ENCODE measurements at regions not wholly inside any gene's neighbourhood (a gene's known extent, or its start where the extent isn't known, plus 50 kb on each side); places are given as distances from the start of the nearest gene placed in this dataset.
"Not testable (repeated sequence)": the region's sequence is repeated elsewhere in the genome, so short reads cannot be mapped to it uniquely, and the experiment has no call there.

DNA sequence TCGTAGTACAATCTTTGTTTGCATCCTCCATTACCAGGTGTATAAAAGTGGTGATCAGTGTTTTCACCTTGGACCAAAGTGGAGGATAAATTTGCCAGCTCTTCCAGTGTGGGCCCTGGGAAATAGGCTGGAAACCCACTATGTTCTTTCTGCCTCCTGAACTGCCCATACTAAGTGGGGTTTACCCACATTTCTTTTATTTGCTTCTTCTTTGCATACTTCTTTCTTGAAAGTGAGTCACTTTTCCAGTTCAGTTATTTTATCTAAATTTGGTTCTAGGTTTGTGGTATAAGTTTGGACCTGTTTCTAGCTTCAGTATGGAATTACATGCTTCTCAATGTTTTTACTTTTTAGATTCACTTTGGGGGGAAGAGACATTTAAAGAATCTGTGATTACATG lies 126.2 kb upstream of the ACBD5 start:
- TF ChIP-seq, protein P1, sequence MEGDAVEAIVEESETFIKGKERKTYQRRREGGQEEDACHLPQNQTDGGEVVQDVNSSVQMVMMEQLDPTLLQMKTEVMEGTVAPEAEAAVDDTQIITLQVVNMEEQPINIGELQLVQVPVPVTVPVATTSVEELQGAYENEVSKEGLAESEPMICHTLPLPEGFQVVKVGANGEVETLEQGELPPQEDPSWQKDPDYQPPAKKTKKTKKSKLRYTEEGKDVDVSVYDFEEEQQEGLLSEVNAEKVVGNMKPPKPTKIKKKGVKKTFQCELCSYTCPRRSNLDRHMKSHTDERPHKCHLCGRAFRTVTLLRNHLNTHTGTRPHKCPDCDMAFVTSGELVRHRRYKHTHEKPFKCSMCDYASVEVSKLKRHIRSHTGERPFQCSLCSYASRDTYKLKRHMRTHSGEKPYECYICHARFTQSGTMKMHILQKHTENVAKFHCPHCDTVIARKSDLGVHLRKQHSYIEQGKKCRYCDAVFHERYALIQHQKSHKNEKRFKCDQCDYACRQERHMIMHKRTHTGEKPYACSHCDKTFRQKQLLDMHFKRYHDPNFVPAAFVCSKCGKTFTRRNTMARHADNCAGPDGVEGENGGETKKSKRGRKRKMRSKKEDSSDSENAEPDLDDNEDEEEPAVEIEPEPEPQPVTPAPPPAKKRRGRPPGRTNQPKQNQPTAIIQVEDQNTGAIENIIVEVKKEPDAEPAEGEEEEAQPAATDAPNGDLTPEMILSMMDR (IDR thresholded peaks at IDR 0.05; ENCODE audit: low read depth, low read length), result no peak
- DNase-seq (ENCODE audit: extremely low read depth, low read depth), result no peak

DNA sequence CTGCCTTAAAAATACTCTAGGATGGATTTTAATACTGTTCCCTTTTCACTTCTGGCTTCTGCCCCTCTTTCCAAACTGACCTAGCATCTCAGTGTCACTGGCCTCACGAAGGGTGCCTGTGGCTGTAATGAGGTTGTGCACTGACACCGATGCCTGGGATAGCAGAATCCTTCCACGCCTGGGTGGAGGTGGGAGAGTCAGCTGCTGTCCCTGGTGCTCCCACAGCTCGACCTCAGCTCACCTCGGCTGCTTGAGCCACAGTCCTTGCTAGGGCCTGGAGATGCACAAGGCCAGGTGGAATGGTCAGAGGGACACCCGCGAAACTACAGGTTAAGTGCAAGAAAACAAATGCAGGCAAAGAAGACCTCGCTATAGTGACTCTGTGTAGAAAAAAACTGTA lies 123.4 kb upstream of the ACBD5 start:
- no peak for DNase-seq (ENCODE audit: extremely low read depth, low read depth)
- TF ChIP-seq, protein P1 (IDR thresholded peaks at IDR 0.05; ENCODE audit: low read depth, low read length), result no peak

DNA sequence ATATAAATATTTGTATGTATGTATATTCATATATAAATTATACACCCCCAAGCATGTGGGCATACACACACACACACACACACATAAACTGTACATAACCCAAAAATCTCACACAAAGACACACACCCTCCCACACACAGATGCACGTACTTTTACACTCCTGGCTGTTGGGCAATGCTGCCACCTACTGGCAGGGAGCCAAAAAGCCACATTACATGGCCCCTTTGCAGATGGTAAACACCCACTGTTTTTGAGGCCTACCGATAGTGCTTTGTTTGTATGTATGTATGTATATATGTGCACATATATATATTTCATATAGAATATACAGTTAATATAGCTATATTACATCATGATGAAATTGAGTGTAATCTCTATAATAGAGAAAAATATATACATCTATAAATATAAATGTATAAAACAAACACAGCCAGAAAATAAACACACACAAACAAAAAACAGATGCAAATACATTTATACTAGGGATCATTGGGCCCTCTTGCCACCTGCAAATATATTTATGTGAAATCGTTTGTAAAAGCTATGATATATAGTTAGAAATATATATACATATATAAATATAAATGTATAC lies 120.1 kb upstream of the ACBD5 start:
- TF ChIP-seq, protein P1 (IDR thresholded peaks at IDR 0.05; ENCODE audit: low read depth, low read length), result peak; percentile 64
- peak; percentile 20 for DNase-seq (ENCODE audit: extremely low read depth, low read depth)

DNA sequence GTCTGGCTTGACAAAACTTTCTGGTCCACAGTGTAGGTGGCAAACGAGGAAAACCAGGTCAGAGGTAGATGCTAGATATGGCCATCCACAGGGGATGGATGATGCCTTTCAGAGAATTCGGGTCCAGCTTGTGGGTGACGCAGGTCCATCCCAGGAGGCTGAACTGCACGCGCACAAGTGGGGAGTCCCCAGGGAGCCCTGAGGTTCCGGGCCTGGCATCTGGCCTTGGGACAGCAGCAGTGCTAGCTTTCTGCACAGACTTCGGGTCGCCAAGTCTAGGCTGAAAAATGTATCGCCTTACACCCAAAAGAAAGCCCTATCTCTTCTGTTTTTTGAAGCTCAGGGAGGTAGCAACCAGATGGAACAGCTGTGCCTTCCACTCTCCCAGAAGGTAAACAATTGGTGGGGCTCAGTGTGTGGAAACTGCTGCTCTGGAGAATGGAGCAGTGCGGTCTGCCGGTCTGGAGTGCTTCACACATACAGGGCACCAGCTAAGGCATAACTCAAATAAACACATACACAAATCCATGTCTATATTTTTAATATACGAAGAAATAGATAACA lies 119.3 kb upstream of the ACBD5 start:
- DNase-seq (ENCODE audit: extremely low read depth, low read depth), result no peak
- TF ChIP-seq, protein P1 (IDR thresholded peaks at IDR 0.05; ENCODE audit: low read depth, low read length), result no peak

DNA sequence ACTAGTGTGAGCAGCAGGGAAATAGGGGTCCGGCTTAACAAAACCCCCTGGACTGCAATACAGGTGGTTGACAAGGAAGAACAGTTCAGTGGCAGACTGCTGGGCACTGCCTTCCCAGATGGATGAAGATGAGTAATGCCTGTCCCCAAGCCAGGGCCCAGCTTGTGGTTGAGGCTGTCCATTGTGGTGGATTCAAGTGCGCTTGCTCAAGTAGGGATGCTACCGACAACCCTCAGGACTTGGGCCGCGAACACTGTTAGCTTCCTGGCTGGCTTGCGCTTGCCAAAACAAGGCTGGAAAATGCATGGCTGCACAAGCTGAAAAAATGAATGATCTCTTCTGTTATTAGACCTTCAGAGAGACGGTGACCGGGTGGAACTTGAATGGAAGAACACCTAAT lies 116.1 kb upstream of the ACBD5 start:
- DNase-seq (ENCODE audit: extremely low read depth, low read depth), result no peak
- TF ChIP-seq, protein P1 (IDR thresholded peaks at IDR 0.05; ENCODE audit: low read depth, low read length), result no peak

DNA sequence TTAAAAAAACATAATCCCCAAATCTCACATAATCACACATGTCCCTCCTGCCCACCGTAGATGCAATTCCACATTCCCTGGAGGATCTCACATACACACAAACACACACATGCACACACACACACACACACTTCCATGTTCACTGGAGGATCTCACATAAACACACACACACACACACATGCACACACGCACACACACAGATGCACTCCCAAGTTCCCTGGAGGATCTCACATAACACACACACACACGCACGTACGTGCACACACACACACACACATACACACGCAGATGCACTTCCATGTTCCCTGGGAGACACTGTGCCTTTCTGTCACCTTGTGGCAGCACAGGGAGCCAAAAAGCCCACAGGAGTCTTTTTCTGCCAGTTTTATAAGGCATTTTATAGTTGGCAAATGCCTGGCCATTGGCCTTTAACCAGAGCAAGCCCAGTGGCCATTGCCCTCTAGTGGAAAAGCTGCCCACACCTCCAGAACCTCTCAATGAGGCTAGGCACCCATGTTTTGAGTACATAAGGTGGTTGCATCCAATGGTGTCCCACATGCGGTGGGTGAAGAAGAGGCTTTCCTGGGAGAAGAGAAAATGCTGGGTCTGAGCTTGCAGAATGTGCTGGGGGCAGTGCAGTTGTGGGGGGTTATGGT lies 115.4 kb upstream of the ACBD5 start:
- no peak for DNase-seq (ENCODE audit: extremely low read depth, low read depth)
- TF ChIP-seq, protein P1 (IDR thresholded peaks at IDR 0.05; ENCODE audit: low read depth, low read length), result no peak; the same call in 1 of the 2 replicates

DNA sequence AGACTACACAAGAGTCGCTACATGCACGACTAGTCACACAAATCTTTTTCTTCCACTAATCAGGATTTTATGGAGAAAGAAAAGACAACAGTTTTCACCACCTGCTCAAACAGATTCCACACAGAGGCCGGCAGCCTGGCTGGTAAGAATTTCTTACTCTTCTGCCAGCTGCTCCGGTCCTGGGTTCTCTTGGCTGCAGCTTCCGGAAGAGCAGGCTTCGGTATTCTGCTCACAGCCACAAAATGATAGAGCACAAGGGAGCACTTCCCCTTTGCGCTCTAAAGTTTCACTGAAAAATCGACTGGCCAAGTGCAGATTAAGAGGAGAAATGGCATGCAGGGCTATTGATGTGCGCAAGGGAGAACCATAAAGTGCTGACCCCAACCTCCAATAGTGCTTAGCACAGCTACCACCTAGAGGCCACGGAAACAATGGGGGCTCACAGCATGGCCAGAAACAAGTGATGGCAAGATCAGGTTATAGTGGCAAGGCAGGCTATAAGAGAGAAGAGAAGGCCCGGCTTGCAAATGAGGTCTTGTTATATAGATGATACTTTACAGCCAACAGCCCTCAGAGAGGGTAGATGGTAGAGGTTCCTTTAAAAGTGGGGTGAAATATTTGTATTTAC lies 114.2 kb upstream of the ACBD5 start:
- not testable (repeated sequence) for DNase-seq (ENCODE audit: extremely low read depth, low read depth)

DNA sequence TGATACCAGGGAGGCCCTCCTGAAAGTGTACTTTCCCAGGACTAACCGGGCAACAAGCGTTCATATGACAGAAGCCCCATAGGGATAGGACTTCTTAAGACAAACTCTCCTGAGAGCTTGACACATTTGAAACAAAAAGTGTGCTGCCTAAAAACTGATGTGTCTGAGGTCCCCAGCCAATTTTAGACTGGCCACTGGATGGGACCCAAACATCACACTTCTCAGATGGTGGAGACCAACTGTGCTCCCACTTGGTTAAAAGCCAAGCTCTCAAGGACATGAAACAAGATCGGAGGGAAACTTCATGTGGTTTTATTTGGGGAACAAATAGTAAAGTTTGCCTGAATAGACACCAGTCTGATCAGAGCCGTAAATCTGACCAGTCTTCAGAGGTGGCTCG lies 113.5 kb upstream of the ACBD5 start:
- DNase-seq (ENCODE audit: extremely low read depth, low read depth), result not testable (repeated sequence)

All from AG09319 (cell line).